Hindlimb muscle (tissue), 1 donor: ENCODE measurements at regions not wholly inside any gene's neighbourhood (a gene's known extent, or its start where the extent isn't known, plus 50 kb on each side); places are given as distances from the start of the nearest gene placed in this dataset.

ENCODE experiments used
- DNase-seq: peaks from one replicate; pipeline ENCODE4 v3.0.0-alpha.2; 2013

GRCh38 chr20:22217712-22218352 is 366.5 kb downstream of the FOXA2 start:
- peak; percentile 28 for DNase-seq

- DNase-seq = no peak
These were observed 367.4 kb downstream of the FOXA2 start for GRCh38 chr20:22216984-22217383.

- no peak for DNase-seq
These were observed 370.1 kb downstream of the FOXA2 start for GRCh38 chr20:22214296-22214695.

- no peak for DNase-seq
These were observed 371.1 kb downstream of the FOXA2 start for GRCh38 chr20:22213271-22213670.

GRCh38 chr20:22207280-22207679 is 377.1 kb downstream of the FOXA2 start:
- no peak for DNase-seq

GRCh38 chr20:22204801-22205200 is 379.6 kb downstream of the FOXA2 start:
- no peak for DNase-seq

GRCh38 chr20:22182148-22182547 is 402.2 kb downstream of the FOXA2 start:
- DNase-seq = no peak

GRCh38 chr20:22180244-22180643 is 404.1 kb downstream of the FOXA2 start:
- no peak for DNase-seq

- no peak for DNase-seq
These were observed 424.2 kb downstream of the FOXA2 start for GRCh38 chr20:22160101-22160652.

- no peak for DNase-seq
These were observed 425.1 kb downstream of the FOXA2 start for GRCh38 chr20:22159276-22159675.

- DNase-seq = no peak
These were observed 422.1 kb downstream of the PAX1 start for GRCh38 chr20:22127587-22127986.

GRCh38 chr20:22106308-22106938 is 401.0 kb downstream of the PAX1 start:
- DNase-seq = peak; percentile 32

- DNase-seq = no peak
These were observed 396.1 kb downstream of the PAX1 start for GRCh38 chr20:22101606-22102005.

- DNase-seq = no peak
These were observed 395.2 kb downstream of the PAX1 start for GRCh38 chr20:22100686-22101085.

GRCh38 chr20:22099348-22099747 is 393.9 kb downstream of the PAX1 start:
- DNase-seq = no peak

GRCh38 chr20:22098511-22098910 is 393.0 kb downstream of the PAX1 start:
- peak; percentile 9 for DNase-seq

- DNase-seq = no peak
These were observed 387.7 kb downstream of the PAX1 start for GRCh38 chr20:22093122-22093521.

GRCh38 chr20:22088882-22089281 is 383.4 kb downstream of the PAX1 start:
- no peak for DNase-seq

- no peak for DNase-seq
These were observed 375.5 kb downstream of the PAX1 start for GRCh38 chr20:22080985-22081384.

GRCh38 chr20:22074635-22075034 is 369.2 kb downstream of the PAX1 start:
- no peak for DNase-seq

- DNase-seq = no peak
These were observed 366.4 kb downstream of the PAX1 start for GRCh38 chr20:22071841-22072240.

- peak; percentile 72 for DNase-seq
These were observed 365.2 kb downstream of the PAX1 start for GRCh38 chr20:22070610-22071058.

- DNase-seq = no peak
These were observed 358.3 kb downstream of the PAX1 start for GRCh38 chr20:22063753-22064152.

GRCh38 chr20:22062874-22063273 is 357.4 kb downstream of the PAX1 start:
- DNase-seq = no peak
